HG02623 (cell line): ENCODE measurements at regions not wholly inside any gene's neighbourhood (a gene's known extent, or its start where the extent isn't known, plus 50 kb on each side); places are given as distances from the start of the nearest gene placed in this dataset.
"Not testable (repeated sequence)": the region's sequence is repeated elsewhere in the genome, so short reads cannot be mapped to it uniquely, and the experiment has no call there.

Experiments used
- ATAC-seq: cut with Tn5 transposase; IDR thresholded peaks from one replicate; pipeline ENCODE4 v1.9.1; 2021; ENCODE audit warnings: moderate library complexity; ENCODE audit not compliant: unreplicated experiment

DNA sequence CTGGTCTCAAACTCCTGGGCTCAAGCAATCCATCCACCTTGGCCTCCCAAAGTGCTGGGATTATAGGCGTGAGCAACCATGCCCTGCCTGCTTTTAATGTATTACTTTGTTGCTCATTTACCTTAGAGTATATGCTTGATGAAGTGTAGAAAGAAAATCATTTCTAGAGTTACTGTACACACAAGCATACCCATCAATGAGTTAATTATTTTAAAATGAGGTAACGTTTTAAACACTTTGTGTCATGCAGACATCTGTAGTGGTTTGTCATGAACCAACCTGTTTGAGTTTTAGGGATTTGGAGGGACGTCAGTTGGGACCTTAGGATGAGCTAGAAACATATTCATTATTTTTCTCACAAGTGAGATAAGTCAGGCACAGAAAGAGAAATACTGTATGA, 332.4 kb upstream of the IGF1R start:
- no peak for ATAC-seq

DNA sequence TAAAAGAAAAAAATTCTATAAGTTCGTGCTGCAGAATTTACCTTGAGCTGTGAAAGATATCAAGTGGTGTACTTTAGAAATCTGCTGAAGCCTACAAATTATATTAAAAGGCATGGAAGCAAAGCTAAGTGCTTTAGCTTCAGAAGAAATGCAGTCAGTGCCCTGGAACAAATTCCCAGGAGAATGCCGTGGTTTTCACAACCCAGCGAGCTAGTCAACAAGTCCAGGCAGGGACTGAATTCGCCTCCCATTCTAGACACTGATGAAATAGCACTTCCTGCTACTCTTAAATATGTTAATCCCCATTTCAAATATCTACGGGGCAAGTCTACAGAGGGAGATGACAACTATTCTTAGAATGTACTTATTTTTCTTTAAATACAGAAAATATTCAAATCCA, 326.4 kb upstream of the IGF1R start:
- no peak for ATAC-seq

DNA sequence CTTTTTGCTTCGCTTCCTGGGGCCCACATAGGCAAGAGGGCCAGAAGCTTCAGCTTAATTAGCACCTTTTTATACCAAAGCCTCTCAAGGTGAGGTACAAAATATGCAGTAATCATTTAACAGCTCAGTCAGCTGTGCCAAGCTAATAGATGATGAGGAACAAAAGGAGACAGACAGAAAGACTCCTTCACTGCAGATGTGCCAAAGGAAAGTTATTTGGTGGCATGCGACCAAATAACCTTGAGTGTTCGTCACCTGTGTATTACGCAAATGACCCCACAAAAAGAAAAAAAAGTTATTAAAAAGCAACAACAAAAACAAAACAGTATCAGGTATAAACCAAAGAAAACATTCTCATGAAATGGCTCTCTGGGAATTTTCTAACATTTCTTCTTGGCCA, 325.8 kb upstream of the IGF1R start:
- no peak for ATAC-seq

DNA sequence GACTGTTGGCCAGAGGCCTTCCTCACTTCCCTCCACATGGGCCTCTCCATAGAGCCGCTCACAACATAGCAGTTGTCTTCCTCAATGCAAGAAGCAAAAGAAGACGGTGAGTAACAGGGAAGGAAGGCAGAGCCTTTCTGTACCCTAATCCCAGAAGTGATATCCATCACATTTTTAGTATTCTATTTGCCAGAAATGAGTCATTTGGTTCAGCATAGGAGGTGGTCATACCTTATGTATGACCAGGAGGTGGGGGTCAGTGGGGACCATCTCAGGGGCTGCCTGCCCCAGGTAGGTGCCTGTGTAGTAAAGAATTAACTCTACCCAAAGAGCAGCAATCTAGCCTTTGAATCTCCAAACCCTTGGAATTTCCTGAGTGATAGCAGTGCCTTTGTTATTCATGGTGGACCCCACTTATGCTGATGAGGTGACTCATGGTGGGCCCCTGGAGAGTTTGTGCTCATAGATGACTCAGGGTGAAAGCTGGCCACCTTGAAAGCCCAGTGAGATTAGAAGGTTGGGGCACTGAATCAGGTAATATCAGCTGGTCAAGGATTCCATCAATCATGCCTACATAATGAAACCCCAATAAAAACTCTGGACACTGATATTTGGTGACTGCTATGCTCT, 323.9 kb upstream of the IGF1R start:
- ATAC-seq, result no peak

DNA sequence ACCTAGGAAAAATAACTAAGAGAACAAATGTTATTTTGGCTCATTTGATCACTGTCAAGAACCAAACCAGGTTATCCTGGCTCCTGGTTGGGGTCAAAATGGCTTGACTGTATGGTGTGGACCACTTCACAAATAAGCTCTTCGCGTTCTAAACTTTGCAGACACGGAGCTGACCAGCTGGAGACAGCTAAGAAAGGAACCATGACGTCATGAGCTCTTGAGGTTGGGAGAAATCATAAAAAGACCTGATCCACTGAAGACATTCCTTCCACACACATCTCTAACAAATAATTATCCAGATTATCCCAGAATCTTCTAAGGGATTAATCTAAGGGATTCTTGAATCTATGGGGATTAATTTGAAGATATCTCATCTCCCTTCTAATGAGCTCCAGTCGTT, 321.5 kb upstream of the IGF1R start:
- no peak for ATAC-seq

DNA sequence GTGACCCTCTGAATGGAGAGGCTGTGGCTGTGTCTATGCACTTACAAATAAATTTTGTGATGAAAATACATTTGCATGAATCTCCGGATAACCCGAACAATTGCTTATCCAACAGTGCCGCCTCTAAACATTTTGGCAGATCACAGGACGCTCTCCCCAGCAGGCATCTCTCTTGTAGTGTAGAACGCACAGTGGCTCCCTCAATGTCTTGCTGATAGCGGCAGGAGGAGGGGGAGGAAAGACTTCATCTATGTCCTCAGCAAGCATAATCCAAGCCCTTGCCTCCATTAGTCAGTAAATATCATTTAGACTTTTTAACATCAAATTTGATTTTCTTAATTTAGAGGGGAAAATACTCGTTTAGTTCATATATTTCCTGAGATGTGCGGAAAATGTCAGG, 318.1 kb upstream of the IGF1R start:
- ATAC-seq, result no peak

DNA sequence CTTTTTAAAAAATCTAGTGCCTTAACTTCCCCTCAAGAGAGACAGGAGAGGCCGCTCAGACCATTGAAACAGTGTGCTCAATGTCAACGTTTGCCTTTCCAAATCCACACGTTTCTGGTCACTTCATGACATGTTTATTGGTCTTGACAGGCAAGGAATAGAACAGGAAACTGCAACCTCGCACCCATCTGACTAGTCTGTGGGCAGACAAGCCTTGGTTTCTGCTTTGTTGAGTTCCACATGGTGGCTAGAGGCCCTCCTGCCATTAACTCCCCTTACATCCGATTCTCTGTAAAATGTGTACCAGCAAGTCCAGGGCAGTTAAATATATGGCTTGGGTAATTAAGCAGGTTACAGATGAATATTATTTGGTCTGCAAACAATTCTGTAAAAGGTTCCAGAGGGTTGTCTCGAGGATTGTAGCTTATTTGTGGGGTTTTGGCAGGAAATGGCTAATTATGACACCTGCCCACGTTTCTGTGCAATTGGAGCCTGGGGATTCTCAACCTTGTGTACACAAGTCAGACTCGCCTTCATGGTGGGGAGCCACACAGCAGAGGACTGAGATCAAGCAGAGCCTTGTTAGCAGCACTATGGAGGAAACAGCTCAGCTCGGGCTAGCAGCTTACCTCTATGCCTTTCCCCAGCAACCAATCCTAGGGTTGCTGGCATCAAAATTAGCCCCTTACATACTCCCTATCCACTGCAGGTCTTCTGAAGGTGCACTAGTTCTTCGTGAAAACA, 317.5 kb upstream of the IGF1R start:
- ATAC-seq, result no peak

DNA sequence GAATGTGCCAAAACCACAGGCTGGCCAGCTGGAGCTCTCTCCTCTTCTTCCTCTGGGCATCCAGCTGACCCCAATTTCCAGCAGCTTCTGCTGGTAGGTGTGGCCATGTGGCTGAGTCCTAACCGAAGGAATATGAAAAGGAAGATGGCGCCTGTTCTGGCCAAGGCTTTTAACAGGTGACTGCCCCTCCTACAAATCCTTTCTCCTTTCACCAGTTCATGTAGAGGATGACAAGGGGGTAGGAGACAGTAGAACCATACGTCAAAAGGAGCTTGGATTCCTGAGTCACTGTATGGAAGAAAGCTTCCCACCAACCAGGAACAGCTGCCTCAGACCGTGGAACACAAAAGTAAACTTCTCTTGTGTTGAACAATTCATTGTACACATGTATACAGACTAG, 316.7 kb upstream of the IGF1R start:
- no peak for ATAC-seq

DNA sequence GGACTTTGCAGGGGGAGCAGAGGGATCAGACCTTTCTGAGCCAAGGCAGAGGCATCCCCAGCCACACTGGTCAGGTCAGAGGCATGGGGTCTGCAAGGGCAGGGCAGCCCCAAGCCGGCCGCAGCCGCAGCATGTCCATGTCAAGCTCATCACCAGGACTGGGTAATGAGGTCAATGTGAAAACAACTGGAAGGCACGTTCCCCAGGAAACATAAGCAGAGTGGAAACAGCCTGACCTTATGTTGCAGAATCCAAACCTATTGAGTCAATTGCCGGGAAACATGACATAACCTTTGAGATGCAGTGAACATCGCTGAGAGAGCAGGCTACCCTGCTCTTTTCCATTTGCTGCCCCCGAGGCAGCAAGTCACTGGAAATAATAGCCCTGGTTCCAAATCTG, 315.1 kb upstream of the IGF1R start:
- no peak for ATAC-seq

DNA sequence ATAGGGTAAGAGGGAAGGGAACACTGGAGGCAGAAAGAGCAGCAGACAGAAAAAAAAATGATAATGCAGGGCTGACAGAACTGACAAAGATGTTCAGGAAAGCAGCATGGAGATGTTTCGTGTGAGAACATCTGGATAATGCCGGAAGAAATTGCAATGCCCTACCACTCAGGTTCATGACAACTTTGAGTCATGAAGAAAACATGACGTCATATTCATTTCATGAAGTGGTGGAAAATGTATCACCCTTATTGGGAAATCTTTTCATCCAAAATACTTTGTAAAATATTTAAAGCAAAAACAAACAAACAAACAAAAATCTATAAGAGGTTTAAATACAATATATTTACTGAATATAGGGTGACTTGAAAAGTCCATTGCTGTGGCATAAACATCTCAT, 305.4 kb upstream of the IGF1R start:
- no peak for ATAC-seq

DNA sequence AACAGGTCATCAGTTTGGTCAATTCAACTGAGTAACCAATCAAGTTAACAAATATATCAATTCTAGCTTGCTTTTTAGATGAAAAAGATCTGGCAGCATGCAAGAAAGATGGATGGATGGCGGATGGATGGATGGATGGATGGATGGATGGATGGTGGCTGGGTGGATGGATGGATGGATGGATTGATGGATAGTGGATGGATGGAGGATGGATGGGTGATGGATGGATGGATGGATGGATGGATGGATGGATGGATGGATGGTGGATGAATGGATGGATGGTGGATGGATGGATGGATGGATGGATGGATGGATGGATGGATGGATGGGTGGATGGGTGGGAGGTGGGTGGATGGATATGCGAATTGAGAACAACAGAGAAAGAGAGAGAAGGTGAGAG, 303.7 kb upstream of the IGF1R start:
- no peak for ATAC-seq

DNA sequence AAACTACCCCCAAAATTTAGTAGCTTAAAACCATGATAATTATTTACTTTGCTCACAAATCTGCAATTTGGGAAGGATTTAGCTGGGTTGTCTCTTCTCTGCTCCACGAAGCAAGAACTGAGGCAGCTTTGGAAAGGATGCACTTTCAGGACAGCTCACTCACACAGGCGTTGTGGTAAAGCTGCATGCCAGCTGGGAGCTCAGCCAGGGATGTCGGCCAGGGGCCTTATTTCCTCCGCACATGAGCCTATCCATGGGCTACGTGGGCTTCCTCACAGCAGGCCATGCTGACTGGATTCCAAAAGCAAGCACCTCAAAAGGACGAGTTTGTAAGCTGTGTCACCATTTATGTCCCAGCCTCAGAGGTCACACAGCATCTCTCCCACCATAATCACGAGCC, 301.3 kb upstream of the IGF1R start:
- ATAC-seq, result no peak

DNA sequence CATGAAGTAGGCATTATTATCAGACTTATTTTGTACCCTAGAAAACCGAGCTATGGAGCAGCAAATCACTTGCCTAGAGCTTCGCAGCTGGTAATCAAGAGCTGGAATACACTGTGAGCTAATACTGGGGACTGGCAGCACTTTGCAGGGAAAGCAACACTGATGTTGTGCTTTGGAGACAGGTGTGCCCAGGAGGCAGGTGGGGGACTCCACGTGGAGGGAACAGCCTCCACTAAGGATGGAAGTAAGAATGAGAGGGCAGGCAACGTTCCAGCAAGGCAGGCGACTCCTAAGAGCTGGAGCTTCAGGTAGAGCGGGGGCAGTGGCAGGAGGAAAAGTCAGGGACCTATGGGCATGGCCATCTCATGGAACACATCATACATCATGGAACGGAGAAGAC, 300.5 kb upstream of the IGF1R start:
- ATAC-seq, result no peak

DNA sequence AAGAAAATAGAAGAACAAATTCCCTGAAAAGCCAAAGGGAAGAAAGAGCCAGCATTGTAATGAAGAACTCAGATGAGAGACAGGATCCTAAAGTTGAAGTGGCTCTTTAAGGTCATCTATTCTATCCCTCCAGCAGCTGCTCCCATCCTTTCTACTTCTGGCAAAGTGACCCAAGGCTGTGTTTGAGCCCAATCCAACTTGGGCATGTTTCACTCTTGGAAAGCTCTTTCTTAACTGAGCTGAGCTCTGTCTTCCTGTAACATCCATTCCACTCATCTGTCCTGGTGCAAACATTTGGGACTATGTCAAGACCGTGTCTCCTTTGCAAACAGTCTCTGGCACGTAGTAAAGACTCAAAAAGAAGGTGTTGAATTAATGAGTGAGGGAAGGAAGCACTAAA, 298.1 kb upstream of the IGF1R start:
- no peak for ATAC-seq

DNA sequence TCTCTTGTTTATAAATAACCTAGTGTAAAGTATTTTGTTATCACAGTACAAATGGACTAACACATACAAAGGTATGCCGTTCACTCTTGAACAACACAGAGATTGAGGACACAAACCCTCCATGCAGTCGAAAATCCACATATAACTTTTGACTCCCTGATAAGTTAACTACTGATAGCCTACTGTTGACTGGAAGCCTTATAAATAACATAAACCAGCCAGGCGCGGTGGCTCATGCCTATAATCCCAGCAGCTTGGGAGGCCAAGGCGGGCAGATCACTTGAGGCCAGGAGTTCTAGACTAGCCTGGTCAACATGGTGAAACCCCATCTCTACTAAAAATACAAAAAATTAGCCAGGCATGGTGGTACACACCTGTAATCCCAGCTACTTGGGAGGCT, 290.1 kb upstream of the IGF1R start:
- ATAC-seq, result not testable (repeated sequence)

DNA sequence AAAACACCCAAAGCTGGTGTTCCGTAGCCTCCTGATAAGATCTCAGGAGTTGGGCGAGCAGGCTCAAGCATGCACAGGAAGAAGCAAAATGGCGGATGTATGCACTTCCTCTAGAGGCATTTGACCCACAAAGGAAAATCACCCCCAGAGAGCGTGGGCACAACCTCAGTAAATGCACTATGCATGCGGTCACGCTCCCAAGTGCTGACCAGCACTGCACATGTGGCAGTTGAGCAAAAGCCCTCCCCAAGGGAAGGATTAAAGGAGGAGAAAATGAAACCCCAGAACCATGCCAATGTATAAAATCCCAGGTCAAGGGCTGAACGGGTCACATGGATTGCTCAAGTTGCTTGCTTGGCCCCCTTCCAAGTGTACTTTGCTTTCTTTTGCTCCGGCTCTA, 289.4 kb upstream of the IGF1R start:
- no peak for ATAC-seq

DNA sequence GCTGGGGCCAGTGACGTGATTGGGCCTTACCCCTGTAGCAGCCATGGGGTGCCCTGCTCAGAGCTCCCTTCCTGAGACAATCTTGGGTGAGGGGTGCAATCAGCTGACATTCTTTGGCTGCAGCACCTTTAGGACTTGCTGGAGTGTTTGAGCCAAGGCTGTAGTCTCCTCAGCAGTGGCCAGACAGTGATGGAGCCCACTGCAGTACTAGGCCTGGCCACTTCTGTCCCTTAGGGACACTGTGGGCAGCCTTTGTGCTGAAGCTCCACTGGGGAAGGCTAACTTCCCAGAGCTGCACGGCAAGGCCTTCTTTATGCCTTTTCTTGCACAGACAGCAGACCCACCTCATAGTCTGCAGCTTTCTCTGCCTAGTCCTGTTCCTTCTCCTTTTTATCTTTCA, 284.9 kb upstream of the IGF1R start:
- no peak for ATAC-seq

DNA sequence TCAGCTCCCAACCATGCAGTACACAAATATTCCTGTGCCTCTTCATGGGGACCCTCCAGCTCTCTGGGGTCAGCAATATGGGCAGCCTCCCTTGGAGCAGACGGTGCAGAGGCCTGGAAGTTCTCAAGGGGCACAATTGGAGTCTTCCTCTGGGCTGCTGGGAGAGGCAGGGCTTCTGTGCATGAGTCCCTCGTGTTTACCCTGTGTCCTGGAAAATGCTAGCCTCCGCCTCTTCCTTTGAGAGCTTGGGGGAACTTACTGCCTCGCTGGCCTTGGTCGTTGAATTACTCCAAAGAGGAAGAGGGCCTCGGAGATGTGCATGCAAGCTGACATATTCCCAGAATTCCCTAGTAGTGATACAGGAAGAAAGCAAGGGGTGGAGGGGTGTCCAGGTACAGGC, 284.4 kb upstream of the IGF1R start:
- no peak for ATAC-seq

DNA sequence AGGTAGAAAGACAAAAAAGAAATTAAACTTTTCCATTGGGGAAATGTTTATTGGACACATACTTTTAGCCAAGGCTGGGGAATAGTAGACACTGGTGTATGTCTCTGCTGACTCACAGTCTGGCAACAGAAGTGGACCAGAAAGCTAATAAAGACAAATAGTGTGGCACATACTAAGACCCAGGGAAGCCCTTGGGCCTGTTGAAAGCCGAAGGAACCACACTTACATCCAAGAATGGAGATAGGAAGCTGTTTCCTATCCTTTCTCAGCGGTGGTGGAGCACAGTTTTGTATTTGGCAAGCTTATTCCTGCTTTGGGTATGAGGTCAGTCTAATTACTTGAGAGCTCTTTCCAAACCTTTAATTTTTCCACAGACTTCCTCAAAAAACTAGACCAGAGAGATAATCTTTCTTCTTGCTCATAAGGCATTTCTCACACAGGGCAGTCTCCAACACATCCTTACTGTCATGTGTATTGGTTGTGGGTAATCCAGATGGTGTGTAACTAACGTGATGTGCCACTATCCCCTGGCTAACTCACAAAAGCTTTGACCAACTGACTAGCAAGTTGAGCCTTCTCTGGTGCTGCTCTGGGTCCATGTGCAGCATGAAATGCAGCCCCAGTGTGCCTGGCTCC, 279.1 kb upstream of the IGF1R start:
- no peak for ATAC-seq

DNA sequence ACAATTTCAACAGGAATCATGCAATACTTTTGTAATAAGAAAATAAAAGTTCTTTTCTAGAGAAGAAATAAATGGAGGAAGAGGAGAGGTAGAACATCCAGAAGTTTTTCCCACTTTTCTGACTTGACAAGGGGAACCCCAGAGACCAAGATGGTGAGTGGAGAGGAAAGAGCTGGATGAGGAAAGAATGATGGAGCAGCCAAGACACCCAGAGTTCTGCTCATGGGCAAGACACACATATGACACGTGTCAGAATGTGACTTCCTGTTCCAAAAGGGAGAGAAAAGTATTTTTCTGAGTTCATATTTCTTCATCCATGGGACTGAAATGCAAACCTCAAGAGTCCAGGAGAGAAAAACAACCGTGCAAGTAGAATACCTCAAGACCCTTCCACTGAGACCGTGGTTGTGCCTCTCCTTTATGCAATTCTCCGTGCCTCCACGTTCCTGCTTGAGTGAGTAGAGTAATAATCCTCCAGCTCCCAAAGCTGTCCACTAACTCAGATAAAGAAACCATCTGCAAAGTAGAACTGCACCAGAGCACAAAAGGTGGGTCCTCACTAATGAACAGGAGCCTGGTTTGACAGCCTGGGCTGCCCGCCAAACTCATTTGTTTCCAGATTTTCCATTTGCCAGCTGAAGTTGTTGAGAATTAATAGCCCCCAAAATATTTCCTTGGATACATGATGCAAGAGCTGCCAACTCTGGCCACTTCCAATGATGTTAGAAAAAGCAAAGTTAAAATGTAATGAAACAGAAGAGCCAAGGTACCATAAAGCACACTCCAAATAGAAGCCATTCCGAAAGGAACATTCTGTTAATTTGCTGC, 272.6 kb upstream of the IGF1R start:
- no peak for ATAC-seq

DNA sequence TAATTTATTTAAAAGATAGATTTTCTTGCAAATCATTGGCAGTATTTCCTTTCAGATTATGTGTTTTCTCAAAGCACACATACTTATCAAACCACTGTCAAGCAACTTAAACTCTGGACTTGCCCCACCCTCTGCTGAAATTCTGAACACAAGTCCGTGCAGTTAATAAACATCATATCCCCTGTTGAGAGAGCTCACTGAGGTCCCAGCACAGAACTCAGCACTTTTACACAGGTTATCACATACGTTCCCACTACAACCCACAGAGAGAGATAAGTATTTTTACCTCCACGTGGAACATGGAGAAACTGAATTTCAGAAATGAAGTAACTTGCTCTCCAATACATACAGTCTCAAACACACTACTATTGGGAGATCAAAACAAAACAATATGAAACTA, 267.6 kb upstream of the IGF1R start:
- ATAC-seq, result no peak

DNA sequence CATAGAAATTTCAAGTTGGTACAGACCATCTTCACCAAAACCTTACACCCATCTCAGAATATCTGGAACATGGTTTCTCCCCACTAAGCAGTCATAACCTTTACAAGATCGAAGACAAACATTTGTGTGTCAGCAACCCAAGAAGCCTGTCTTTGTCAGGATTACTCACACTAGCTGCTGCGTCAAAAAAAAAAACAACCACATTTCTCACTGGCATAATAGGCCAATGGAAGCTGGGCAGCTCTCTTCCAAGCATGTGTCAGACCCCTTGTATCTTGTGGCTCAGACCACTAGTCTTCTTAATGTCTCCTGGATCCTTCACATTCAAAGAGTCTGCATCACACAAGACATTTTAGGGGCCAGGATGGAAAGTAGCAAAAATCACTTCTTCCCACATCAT, 266.9 kb upstream of the IGF1R start:
- ATAC-seq, result no peak
